ENCODE measurements at regions not wholly inside any gene's neighbourhood (a gene's known extent, or its start where the extent isn't known, plus 50 kb on each side); places are given as distances from the start of the nearest gene placed in this dataset.

- no peak for DNase-seq (ENCODE audit: low read depth)
Observed at GRCh38 chr7:148950806-148951205, 66.7 kb upstream of the EZH2 start.

GRCh38 chr7:148944935-148945934 is 61.1 kb upstream of the EZH2 start:
- DNase-seq (ENCODE audit: low read depth): no peak

DNA sequence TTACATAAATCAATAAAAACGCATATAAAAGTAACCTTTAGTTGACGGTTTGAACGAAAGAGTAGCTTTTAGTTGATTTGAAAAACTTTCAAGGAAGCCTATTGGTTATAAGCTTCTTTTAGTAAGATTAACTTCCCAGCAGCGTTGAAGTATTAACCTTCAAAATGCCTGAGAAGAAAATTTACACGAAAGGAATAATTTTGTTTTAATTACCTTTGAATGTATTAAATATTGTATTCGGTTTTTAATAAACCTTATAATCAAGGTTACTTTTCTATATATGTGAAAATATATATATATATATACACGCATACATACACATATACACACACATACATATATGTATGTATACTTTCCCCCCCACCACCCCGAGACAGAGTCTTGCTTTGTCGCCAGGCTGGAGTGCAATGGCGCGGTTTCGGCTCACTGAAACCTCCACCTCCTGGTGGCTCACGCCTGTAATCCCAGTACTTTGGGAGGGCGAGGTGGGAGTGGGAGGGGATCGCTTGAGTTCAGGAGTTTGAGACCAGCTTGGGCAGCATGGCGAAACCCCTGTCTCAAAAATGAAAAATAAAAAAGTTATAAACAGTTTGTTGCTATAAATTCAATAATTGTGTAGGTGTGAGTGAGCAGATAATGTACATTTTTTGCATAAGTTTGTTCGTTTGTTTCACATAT is 57.6 kb upstream of the EZH2 start:
- DNase-seq (ENCODE audit: low read depth): peak; percentile 66

GRCh38 chr7:148940702-148941597 is 56.9 kb upstream of the EZH2 start:
- DNase-seq (ENCODE audit: low read depth): peak; percentile 48

DNA sequence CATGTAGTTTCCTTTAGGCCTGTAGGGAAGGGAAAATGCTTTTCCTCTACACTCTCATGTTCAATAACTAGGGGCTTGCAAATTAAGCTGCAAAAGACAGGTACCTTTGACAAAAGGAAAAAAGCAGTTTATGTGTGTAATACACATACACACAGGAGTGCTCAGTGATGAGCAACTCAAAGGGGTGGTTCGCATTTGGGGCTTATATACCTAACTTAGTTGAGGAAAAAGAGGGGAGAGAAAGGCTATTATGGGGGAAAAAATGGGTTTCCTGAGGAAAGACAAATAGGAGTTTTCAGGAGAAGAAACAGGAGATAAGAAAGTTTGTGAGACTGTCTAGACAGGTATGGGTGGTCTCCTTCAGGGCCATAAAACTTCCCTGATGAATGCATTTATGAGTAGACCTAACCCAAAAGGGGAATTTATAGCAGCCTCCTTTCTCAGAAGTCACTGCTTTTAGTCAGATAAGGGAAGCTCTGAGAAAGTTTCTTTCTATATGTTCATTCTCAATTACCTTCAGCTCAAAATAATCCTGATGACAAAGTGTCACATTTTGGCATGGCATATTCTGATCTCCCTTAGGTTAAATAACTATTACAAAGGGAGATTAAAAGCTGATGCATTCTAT is 55.2 kb upstream of the EZH2 start:
- no peak for DNase-seq (ENCODE audit: low read depth)

DNA sequence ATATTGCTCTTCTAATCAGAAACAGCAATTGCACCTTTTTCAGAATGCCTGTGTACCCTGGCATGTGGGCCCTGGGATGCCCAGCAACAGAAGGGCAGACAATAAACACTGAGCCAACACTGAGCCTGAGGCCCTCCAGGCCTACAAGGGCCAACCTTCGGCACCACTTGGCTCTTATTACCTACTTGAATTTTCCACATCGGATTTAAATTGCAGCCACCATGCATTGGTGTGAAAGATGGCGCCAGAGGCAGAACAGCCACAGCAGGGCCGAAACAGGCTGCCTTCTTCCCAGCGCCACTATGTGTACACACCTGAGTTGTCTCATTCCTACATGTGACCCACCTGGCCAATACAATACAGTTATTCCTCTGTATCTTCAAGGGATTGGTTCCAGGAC is 51.4 kb upstream of the EZH2 start:
- DNase-seq (ENCODE audit: low read depth): no peak

All from T follicular helper cell (primary cell).